Activated T-cell treated with anti-CD3 and anti-CD28 coated beads for 1 hour (primary cell): ENCODE measurements at regions not wholly inside any gene's neighbourhood (a gene's known extent, or its start where the extent isn't known, plus 50 kb on each side); places are given as distances from the start of the nearest gene placed in this dataset.

Experiments
- DNase-seq: peaks from one replicate; pipeline ENCODE4 v3.0.0-alpha.2; 2020; ENCODE audit warnings: low read depth

GRCh38 chr3:194928831-194929577 is 243.3 kb downstream of the FAM43A start:
- DNase-seq: no peak

GRCh38 chr3:194929578-194929960 is 243.9 kb downstream of the FAM43A start:
- no peak for DNase-seq

GRCh38 chr3:194930377-194931204 is 244.9 kb downstream of the FAM43A start:
- no peak for DNase-seq

- DNase-seq: no peak
Measured at GRCh38 chr3:194931347-194931746, 245.7 kb downstream of the FAM43A start.

GRCh38 chr3:194931865-194932264 is 246.2 kb downstream of the FAM43A start:
- DNase-seq: no peak

- DNase-seq: no peak
Measured at GRCh38 chr3:194933465-194933864, 247.8 kb downstream of the FAM43A start.

GRCh38 chr3:194935061-194935460 is 249.4 kb downstream of the FAM43A start:
- DNase-seq: no peak

- no peak for DNase-seq
Measured at GRCh38 chr3:194935632-194936470, 250.2 kb downstream of the FAM43A start.

- no peak for DNase-seq
Measured at GRCh38 chr3:194936659-194937058, 251.0 kb downstream of the FAM43A start.

GRCh38 chr3:194937144-194937543 is 251.5 kb downstream of the FAM43A start:
- no peak for DNase-seq

GRCh38 chr3:194937882-194938321 is 252.2 kb downstream of the FAM43A start:
- DNase-seq: no peak

GRCh38 chr3:194938845-194939531 is 253.3 kb downstream of the FAM43A start:
- DNase-seq: no peak

- no peak for DNase-seq
Measured at GRCh38 chr3:194939532-194939909, 253.8 kb downstream of the FAM43A start.

GRCh38 chr3:194939949-194940770 is 254.5 kb downstream of the FAM43A start:
- DNase-seq: no peak

GRCh38 chr3:194941360-194941955 is 255.8 kb downstream of the FAM43A start:
- no peak for DNase-seq

- no peak for DNase-seq
Measured at GRCh38 chr3:194941956-194942511, 256.4 kb downstream of the FAM43A start.

- DNase-seq: no peak
Measured at GRCh38 chr3:194944526-194944925, 258.8 kb downstream of the FAM43A start.

- no peak for DNase-seq
Measured at GRCh38 chr3:194945508-194945907, 259.8 kb downstream of the FAM43A start.

GRCh38 chr3:194946091-194946490 is 260.4 kb downstream of the FAM43A start:
- DNase-seq: no peak

- DNase-seq: no peak
Measured at GRCh38 chr3:194949592-194949991, 263.9 kb downstream of the FAM43A start.
